ENCODE measurements at regions not wholly inside any gene's neighbourhood (a gene's known extent, or its start where the extent isn't known, plus 50 kb on each side); places are given as distances from the start of the nearest gene placed in this dataset.
"Not testable (repeated sequence)": the region's sequence is repeated elsewhere in the genome, so short reads cannot be mapped to it uniquely, and the experiment has no call there.

DNA sequence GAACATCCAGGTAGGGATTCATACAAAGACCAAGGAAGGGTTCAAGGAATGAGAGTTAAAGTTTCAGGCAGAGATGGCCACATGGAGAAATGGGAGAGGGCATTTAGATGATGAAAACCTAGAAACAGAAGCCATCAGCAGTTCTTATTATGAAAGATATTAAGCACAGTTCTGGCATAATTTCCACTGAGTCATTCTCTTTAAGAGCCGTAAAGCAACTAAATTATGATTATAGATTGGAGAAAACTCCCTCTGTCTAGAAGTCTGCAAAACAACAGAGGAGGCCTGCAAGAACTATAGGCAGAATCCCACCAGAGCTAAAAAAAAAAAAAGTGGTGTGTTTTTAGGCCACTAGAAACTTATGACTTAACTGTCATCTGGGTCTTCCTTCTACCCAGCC, 157.1 kb upstream of the MPDZ start (continued):
- TF ChIP-seq, protein P1, sequence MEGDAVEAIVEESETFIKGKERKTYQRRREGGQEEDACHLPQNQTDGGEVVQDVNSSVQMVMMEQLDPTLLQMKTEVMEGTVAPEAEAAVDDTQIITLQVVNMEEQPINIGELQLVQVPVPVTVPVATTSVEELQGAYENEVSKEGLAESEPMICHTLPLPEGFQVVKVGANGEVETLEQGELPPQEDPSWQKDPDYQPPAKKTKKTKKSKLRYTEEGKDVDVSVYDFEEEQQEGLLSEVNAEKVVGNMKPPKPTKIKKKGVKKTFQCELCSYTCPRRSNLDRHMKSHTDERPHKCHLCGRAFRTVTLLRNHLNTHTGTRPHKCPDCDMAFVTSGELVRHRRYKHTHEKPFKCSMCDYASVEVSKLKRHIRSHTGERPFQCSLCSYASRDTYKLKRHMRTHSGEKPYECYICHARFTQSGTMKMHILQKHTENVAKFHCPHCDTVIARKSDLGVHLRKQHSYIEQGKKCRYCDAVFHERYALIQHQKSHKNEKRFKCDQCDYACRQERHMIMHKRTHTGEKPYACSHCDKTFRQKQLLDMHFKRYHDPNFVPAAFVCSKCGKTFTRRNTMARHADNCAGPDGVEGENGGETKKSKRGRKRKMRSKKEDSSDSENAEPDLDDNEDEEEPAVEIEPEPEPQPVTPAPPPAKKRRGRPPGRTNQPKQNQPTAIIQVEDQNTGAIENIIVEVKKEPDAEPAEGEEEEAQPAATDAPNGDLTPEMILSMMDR (conservative IDR thresholded peaks at IDR 0.05; ENCODE audit: low read depth in 2 of 2), result no peak
- TF ChIP-seq NANOG (IDR thresholded peaks at IDR 0.05; ENCODE audit: borderline replicate concordance) (no peak), POLR2AphosphoS5 (IDR thresholded peaks at IDR 0.05; ENCODE audit: low read depth) (no peak), CREB1 (CRISPR knock-in tag; IDR thresholded peaks at IDR 0.05; ENCODE audit: low read depth) (no peak)

DNA sequence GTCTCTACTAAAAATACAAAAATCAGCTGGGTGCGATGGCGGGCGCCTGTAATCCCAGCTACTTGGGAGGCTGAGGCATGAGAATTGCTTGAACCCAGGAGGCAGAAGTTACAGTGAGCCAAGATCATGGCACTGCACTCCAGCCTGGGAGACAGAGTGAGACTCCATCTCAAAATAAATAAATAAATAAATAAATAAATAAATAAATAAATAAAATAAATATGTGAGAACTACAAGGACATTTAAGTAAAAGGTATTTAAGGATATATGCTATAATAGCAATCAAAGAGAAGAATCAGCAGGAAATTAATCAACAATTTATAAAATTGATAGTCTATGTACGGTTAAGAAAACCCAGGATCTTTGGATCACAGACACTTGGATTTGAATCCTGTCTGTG, 154.0 kb upstream of the MPDZ start:
- not testable (repeated sequence) for H3K9me2 ChIP-seq (ENCODE audit: insufficient read depth); H3K4me2 ChIP-seq; H3K27ac Mint-ChIP-seq; ATAC-seq; H3K4me3 Mint-ChIP-seq; DNase-seq (ENCODE audit: low spot score); H3K36me3 ChIP-seq (ENCODE audit: insufficient read depth); H4K20me1 ChIP-seq (replicated peaks; ENCODE audit: insufficient read depth); H3K79me2 ChIP-seq (replicated peaks; ENCODE audit: insufficient read depth); H3F3A ChIP-seq (replicated peaks; ENCODE audit: low read depth); H3K9me3 Mint-ChIP-seq; H3K27me3 ChIP-seq (ENCODE audit: insufficient read depth); H3K36me3 Mint-ChIP-seq (ENCODE audit: low read depth); H3K27me3 Mint-ChIP-seq (ENCODE audit: insufficient read depth, low read depth, poor library complexity); H3K27ac ChIP-seq (ENCODE audit: low read depth); H2AFZ ChIP-seq; H3K4me3 ChIP-seq
- peaks cover 43% of the 10 kb centered on the region for H3K4me1 Mint-ChIP-seq
- H3K4me1 ChIP-seq (ENCODE audit: insufficient read depth), result peaks cover 43% of the 10 kb centered on the region

DNA sequence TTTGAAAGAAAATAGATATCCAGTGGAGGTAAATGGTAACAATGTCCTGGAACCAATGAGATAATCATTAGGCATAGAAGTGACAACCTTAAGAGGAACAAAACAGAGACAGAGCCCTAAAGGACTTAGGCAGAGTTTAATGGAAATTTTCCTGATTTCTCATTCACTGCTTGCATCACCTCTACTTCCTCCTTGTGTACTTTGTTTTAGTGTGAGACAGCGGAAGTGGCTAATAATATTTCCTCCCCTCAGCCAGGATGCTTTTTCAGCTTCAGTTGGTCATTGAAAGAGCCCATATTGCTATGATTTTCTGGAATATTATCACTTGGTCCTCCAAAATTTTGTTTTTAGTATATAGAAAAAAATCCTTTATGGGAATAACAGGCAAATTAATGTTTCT, 153.4 kb upstream of the MPDZ start:
- DNase-seq (ENCODE audit: low spot score) (no peak), ATAC-seq (no peak)
- no peaks in the 10 kb centered on the region for H3K79me2 ChIP-seq (replicated peaks; ENCODE audit: insufficient read depth)
- H3K27me3 ChIP-seq (ENCODE audit: insufficient read depth), result no peaks in the 10 kb centered on the region
- Mint-ChIP-seq H3K36me3 (ENCODE audit: low read depth) (no peaks in the 10 kb centered on the region), H3K27ac (no peak overlapping the region), H3K4me1 (peaks cover 48% of the 10 kb centered on the region), H3K4me3 (no peak overlapping the region), H3K27me3 (ENCODE audit: insufficient read depth, low read depth, poor library complexity) (peaks cover 2% of the 10 kb centered on the region), H3K9me3 (no peaks in the 10 kb centered on the region)
- no peak overlapping the region for H3K27ac ChIP-seq (ENCODE audit: low read depth)
- H3K9me2 ChIP-seq (ENCODE audit: insufficient read depth), result peaks cover 5% of the 10 kb centered on the region; the same call in 1 of the 2 replicates
- no peaks in the 10 kb centered on the region for H4K20me1 ChIP-seq (replicated peaks; ENCODE audit: insufficient read depth)
- no peak overlapping the region for H2AFZ ChIP-seq
- TF ChIP-seq, protein P2, sequence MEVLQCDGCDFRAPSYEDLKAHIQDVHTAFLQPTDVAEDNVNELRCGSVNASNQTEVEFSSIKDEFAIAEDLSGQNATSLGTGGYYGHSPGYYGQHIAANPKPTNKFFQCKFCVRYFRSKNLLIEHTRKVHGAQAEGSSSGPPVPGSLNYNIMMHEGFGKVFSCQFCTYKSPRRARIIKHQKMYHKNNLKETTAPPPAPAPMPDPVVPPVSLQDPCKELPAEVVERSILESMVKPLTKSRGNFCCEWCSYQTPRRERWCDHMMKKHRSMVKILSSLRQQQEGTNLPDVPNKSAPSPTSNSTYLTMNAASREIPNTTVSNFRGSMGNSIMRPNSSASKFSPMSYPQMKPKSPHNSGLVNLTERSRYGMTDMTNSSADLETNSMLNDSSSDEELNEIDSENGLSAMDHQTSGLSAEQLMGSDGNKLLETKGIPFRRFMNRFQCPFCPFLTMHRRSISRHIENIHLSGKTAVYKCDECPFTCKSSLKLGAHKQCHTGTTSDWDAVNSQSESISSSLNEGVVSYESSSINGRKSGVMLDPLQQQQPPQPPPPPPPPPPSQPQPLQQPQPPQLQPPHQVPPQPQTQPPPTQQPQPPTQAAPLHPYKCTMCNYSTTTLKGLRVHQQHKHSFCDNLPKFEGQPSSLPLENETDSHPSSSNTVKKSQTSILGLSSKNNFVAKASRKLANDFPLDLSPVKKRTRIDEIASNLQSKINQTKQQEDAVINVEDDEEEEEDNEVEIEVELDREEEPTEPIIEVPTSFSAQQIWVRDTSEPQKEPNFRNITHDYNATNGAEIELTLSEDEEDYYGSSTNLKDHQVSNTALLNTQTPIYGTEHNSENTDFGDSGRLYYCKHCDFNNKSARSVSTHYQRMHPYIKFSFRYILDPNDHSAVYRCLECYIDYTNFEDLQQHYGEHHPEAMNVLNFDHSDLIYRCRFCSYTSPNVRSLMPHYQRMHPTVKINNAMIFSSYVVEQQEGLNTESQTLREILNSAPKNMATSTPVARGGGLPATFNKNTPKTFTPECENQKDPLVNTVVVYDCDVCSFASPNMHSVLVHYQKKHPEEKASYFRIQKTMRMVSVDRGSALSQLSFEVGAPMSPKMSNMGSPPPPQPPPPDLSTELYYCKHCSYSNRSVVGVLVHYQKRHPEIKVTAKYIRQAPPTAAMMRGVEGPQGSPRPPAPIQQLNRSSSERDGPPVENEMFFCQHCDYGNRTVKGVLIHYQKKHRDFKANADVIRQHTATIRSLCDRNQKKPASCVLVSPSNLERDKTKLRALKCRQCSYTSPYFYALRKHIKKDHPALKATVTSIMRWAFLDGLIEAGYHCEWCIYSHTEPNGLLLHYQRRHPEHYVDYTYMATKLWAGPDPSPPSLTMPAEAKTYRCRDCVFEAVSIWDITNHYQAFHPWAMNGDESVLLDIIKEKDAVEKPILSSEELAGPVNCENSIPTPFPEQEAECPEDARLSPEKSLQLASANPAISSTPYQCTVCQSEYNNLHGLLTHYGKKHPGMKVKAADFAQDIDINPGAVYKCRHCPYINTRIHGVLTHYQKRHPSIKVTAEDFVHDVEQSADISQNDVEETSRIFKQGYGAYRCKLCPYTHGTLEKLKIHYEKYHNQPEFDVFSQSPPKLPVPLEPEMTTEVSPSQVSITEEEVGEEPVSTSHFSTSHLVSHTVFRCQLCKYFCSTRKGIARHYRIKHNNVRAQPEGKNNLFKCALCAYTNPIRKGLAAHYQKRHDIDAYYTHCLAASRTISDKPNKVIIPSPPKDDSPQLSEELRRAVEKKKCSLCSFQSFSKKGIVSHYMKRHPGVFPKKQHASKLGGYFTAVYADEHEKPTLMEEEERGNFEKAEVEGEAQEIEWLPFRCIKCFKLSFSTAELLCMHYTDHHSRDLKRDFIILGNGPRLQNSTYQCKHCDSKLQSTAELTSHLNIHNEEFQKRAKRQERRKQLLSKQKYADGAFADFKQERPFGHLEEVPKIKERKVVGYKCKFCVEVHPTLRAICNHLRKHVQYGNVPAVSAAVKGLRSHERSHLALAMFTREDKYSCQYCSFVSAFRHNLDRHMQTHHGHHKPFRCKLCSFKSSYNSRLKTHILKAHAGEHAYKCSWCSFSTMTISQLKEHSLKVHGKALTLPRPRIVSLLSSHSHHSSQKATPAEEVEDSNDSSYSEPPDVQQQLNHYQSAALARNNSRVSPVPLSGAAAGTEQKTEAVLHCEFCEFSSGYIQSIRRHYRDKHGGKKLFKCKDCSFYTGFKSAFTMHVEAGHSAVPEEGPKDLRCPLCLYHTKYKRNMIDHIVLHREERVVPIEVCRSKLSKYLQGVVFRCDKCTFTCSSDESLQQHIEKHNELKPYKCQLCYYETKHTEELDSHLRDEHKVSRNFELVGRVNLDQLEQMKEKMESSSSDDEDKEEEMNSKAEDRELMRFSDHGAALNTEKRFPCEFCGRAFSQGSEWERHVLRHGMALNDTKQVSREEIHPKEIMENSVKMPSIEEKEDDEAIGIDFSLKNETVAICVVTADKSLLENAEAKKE (CRISPR knock-in tag; IDR thresholded peaks at IDR 0.05), result no peak
- no peak for TF ChIP-seq NANOG (IDR thresholded peaks at IDR 0.05; ENCODE audit: borderline replicate concordance)
- no peak for TF ChIP-seq STAT1 (IDR thresholded peaks at IDR 0.05; ENCODE audit: unreplicated experiment)
- TF ChIP-seq CREB1 (CRISPR knock-in tag; IDR thresholded peaks at IDR 0.05; ENCODE audit: low read depth), result no peak
- H3K4me3 ChIP-seq, result no peak overlapping the region
- no peaks in the 10 kb centered on the region for H3F3A ChIP-seq (replicated peaks; ENCODE audit: low read depth)
- H3K4me2 ChIP-seq, result no peak overlapping the region
- H3K4me1 ChIP-seq (ENCODE audit: insufficient read depth), result peaks cover 46% of the 10 kb centered on the region
- H3K36me3 ChIP-seq (ENCODE audit: insufficient read depth), result no peaks in the 10 kb centered on the region

Data from GM23338 (cell line).